ENCODE measurements at regions not wholly inside any gene's neighbourhood (a gene's known extent, or its start where the extent isn't known, plus 50 kb on each side); places are given as distances from the start of the nearest gene placed in this dataset.

DNA sequence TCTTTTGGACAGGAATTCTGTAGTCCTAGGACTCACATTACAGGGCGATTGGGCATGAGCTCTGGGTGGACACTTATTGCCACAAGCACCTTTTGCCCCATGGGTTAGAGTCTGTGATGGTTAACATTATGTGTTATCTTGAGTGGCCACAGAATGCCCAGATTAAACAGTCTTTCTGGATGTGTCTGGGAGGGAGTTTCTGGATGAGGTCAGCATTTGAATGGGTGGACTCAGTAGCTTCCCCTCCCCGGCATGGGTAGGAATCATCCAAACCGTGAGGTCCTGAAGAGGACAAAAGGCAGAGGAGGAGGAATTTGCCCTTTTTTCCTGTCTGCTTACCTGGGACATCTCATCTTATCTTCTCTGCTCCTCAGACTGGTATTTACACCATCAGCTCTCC, 85.6 kb downstream of the BMP4 start:
- Histone ChIP-seq H2AFZ (ENCODE audit: low read length) (no peak overlapping the region), H3K4me2 (ENCODE audit: low read length) (no peak overlapping the region), H3K79me2 (ENCODE audit: low read length) (no peaks in the 10 kb centered on the region), H3F3A (ENCODE audit: low read length, unreplicated experiment) (no peaks in the 10 kb centered on the region), H3K9ac (ENCODE audit: low read length) (no peak overlapping the region), H3K36me3 (ENCODE audit: low read depth, low read length) (no peaks in the 10 kb centered on the region), H4K20me1 (ENCODE audit: low read length) (no peaks in the 10 kb centered on the region), H3K27me3 (ENCODE audit: low read length) (no peaks in the 10 kb centered on the region), H3K4me3 (ENCODE audit: low read length) (no peak overlapping the region), H3K27ac (ENCODE audit: low read length) (no peak overlapping the region), H3K4me1 (ENCODE audit: insufficient read depth, low read length) (no peaks in the 10 kb centered on the region), H3K9me2 (replicated peaks; ENCODE audit: low read length) (no peaks in the 10 kb centered on the region), H3K9me3 (ENCODE audit: low read length) (no peaks in the 10 kb centered on the region)
- DNase-seq (no peak), ATAC-seq (no peak)
- ChIA-PET CTCF (no interaction called here), POLR2A (ENCODE audit: unreplicated experiment) (no interaction called here)
- no TSS peak for BruUV-seq (replicated peaks)
- intact Hi-C loops (cut with micrococcal nuclease), result no loop called here
- no peak for TF ChIP-seq EZH2phosphoT487 (IDR thresholded peaks at IDR 0.05; ENCODE audit: borderline replicate concordance, low read length)
- TF ChIP-seq EZH2 (IDR thresholded peaks at IDR 0.05; ENCODE audit: low read length, unreplicated experiment), result no peak
- no peak for TF ChIP-seq CTCF (conservative IDR thresholded peaks at IDR 0.05; ENCODE audit: low read depth, low read length)

DNA sequence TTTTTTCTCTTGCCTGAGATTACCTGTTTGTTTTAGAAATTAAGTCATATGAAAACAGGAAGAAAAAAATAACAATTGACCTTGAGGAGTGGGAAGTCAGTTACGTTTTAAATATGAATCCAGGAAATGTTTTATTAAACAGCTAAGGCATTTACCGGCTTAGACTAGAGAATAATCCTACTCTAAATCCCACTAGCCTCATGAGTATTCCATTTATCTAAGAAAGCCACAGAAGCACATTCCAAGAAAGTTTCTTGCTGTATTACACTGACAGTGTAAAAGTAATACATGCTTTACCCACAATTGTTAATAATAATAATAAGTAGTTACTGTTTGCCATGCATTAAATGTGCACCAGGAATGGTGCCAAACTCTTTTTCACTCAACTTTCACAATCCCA, 90.9 kb downstream of the BMP4 start:
- ChIA-PET CTCF (no interaction called here), POLR2A (ENCODE audit: unreplicated experiment) (interaction anchor here (0.6 kb wide), 1 partner anchor 449 kb away, joined by 7 read pairs; no protein-coding TSS in a partner anchor)
- H3K9ac ChIP-seq (ENCODE audit: low read length), result no peak overlapping the region
- ATAC-seq, result no peak
- H3K4me1 ChIP-seq (ENCODE audit: insufficient read depth, low read length), result no peaks in the 10 kb centered on the region
- no peaks in the 10 kb centered on the region; the same call in 1 of the 2 replicates for H3K27me3 ChIP-seq (ENCODE audit: low read length)
- intact Hi-C loops (cut with micrococcal nuclease), result no loop called here
- no TSS peak for BruUV-seq (replicated peaks)
- no peak overlapping the region for H2AFZ ChIP-seq (ENCODE audit: low read length)
- H3F3A ChIP-seq (ENCODE audit: low read length, unreplicated experiment), result no peaks in the 10 kb centered on the region
- no peaks in the 10 kb centered on the region for H3K9me3 ChIP-seq (ENCODE audit: low read length)
- no peaks in the 10 kb centered on the region for H4K20me1 ChIP-seq (ENCODE audit: low read length)
- no peak for DNase-seq
- no peak for TF ChIP-seq EZH2 (IDR thresholded peaks at IDR 0.05; ENCODE audit: low read length, unreplicated experiment)
- TF ChIP-seq CTCF (conservative IDR thresholded peaks at IDR 0.05; ENCODE audit: low read depth, low read length), result no peak
- TF ChIP-seq EZH2phosphoT487 (IDR thresholded peaks at IDR 0.05; ENCODE audit: borderline replicate concordance, low read length), result no peak
- no peak overlapping the region for H3K4me3 ChIP-seq (ENCODE audit: low read length)
- H3K9me2 ChIP-seq (replicated peaks; ENCODE audit: low read length), result no peaks in the 10 kb centered on the region
- H3K4me2 ChIP-seq (ENCODE audit: low read length), result no peak overlapping the region
- no peaks in the 10 kb centered on the region for H3K36me3 ChIP-seq (ENCODE audit: low read depth, low read length)
- H3K79me2 ChIP-seq (ENCODE audit: low read length), result no peaks in the 10 kb centered on the region
- H3K27ac ChIP-seq (ENCODE audit: low read length), result no peak overlapping the region

DNA sequence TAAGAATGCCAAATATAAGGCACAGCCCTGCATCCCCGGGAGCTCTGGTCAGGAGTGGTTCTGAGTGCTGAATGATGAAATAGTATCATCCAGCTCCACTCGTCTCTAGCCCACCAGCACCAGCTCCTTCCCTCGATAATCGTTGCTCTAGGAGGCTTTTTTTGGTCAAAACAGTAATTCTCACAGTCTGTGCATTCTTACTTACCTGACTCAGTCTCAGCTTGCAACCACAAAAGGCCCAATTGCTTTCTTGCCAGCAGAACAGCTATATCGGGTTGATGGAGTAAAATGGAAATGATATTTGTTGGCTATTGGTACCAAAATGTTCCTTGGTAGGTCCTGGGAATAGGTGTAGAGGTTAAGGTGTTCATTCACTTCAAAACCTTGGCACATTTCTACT, 94.8 kb downstream of the BMP4 start:
- Histone ChIP-seq H3K27ac (ENCODE audit: low read length) (no peak overlapping the region), H3K4me3 (ENCODE audit: low read length) (no peak overlapping the region), H3K9me2 (replicated peaks; ENCODE audit: low read length) (no peaks in the 10 kb centered on the region), H3K36me3 (ENCODE audit: low read depth, low read length) (no peaks in the 10 kb centered on the region), H3F3A (ENCODE audit: low read length, unreplicated experiment) (no peaks in the 10 kb centered on the region), H3K9me3 (ENCODE audit: low read length) (no peaks in the 10 kb centered on the region), H3K9ac (ENCODE audit: low read length) (no peak overlapping the region), H3K27me3 (ENCODE audit: low read length) (no peaks in the 10 kb centered on the region; the same call in 1 of the 2 replicates), H3K4me1 (ENCODE audit: insufficient read depth, low read length) (no peaks in the 10 kb centered on the region), H2AFZ (ENCODE audit: low read length) (no peak overlapping the region), H4K20me1 (ENCODE audit: low read length) (no peaks in the 10 kb centered on the region), H3K79me2 (ENCODE audit: low read length) (no peaks in the 10 kb centered on the region), H3K4me2 (ENCODE audit: low read length) (no peak overlapping the region)
- POLR2A ChIA-PET (ENCODE audit: unreplicated experiment), result interaction anchor here (0.6 kb wide), 1 partner anchor 13 kb away, joined by 3 read pairs; no protein-coding TSS in a partner anchor
- no peak for TF ChIP-seq EZH2phosphoT487 (IDR thresholded peaks at IDR 0.05; ENCODE audit: borderline replicate concordance, low read length)
- TF ChIP-seq CTCF (conservative IDR thresholded peaks at IDR 0.05; ENCODE audit: low read depth, low read length), result no peak
- no peak for TF ChIP-seq EZH2 (IDR thresholded peaks at IDR 0.05; ENCODE audit: low read length, unreplicated experiment)
- CTCF ChIA-PET, result no interaction called here
- no TSS peak for BruUV-seq (replicated peaks)
- ATAC-seq, result no peak
- intact Hi-C loops (cut with micrococcal nuclease), result no loop called here
- no peak for DNase-seq

All from PC-3 (cell line).